ENCODE measurements at regions not wholly inside any gene's neighbourhood (a gene's known extent, or its start where the extent isn't known, plus 50 kb on each side); places are given as distances from the start of the nearest gene placed in this dataset.

DNA sequence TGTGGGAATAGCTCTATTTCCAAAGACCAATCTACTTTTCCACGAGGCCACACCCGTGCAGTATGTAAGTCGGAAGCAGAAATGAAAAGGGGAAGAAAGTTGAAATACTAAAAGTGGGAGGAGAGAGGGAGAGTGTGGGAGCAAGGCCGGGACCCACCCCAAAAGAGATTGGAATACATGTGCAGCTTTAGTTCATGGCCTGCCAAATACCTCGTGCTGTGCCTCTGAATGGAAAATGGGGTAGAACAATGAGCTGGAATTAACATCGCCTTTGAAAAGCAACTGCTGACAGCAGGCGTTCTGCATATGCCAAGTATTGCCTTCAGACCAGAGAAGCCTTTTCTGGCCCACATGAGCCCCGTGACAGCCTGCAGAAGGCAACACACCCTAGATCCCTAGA lies 155.6 kb downstream of the CD83 start:
- Mint-ChIP-seq H3K27me3 (no peaks in the 10 kb centered on the region), H3K4me3 (no peak overlapping the region), H3K9me3 (peaks cover 0 to 12% of the 10 kb centered on the region in 2 donors), H3K27ac (peak overlapping the region in 1 of 2 donors; percentile 16), H3K4me1 (peaks cover 61% of the 10 kb centered on the region)
- DNase-seq, result no peak
- no peak for ATAC-seq

DNA sequence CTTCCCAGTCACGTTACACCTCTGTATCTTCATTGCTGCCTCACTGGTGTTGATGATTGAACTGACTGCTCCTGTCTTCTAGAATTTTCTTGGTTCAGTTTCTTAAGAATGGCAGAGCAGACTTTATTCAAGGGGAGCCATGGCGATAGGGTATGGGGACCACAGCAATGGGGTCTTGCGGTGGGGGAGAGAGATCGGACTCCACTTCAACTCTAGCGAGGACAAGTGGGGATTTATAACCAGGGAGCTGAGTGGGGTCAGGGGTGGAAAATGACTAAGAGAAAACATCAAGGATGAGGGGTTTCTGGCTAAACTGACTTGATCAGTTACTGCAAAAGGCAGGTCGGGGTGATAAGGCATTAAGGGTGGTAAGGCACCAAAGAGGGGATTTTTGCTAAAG lies 156.4 kb downstream of the CD83 start:
- peaks cover 64% of the 10 kb centered on the region for H3K4me1 Mint-ChIP-seq
- ATAC-seq (no peak), DNase-seq (no peak)
- H3K9me3 Mint-ChIP-seq, result peaks cover 0 to 12% of the 10 kb centered on the region in 2 donors
- H3K27me3 Mint-ChIP-seq, result no peaks in the 10 kb centered on the region
- H3K4me3 Mint-ChIP-seq, result no peak overlapping the region
- H3K27ac Mint-ChIP-seq, result no peak overlapping the region

DNA sequence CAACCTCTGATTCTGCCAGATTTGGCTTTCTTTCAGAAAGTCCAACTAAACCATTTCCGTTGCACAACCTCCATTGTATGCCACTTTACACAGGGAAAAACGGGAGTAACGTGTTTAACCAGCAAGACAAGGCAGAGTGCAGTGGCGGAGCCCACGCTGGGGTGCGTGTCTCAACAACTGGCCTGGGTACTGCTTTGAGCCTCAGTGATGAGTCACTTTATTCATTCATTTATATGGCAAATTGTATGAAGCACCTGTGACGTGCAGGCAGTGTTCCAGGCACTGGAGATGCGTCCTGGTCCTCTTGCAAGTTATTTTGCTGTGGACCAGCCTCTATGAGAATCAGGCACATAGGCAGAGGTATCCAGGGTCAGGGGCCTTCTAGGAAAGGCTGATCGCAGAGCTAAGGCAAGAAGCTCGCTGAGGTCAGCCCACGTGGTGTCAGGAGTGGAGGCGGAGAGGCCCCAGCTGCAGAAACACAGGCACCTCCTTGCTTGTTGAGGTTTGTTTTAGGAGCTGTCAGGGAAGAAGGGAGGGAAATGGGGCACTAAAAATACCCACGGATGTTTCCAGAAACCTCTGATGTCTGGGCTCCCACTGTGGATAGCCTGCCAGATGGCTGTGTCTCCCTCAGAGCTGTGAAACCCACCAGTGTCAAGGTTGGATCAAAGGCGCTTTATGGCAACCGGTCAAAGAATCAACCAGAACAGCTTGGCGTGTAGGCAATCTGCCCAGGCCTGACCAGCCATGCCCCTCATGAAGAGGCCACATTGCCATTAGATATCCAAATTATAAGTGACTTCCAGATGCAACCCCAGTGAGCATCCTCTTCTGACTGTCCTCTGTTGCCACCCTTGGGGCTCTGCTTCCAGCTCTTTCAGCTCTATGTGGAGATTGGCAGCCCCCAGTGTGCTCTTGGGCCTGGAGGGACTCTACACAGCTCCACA lies 157.2 kb downstream of the CD83 start:
- Mint-ChIP-seq H3K4me1 (peaks cover 63% of the 10 kb centered on the region), H3K27me3 (no peaks in the 10 kb centered on the region), H3K4me3 (peak overlapping the region in 1 of 2 donors; percentile 25), H3K27ac (peak overlapping the region; percentile 63 to 79), H3K9me3 (peaks cover 0 to 12% of the 10 kb centered on the region in 2 donors)
- ATAC-seq, result no peak
- DNase-seq, result no peak

DNA sequence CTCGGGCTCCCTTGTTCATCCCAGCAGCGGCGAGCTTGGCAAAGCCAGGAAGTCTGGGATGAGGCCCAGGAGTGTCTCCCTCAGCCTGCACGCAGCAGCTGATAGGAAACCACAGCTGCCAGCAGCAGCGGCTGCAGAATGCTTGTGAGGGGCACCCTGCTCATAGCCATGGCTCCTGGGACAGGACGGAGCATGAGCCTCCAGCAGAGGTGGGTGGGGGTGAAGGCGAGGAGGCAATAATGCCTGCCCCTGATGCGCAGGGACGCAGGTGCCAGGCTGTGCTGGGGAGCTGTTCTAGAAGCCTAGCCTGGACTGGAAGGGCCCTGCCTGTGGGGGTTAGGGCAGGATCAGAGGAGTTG lies 157.9 kb downstream of the CD83 start:
- peak overlapping the region in 1 of 2 donors; percentile 25 for H3K4me3 Mint-ChIP-seq
- H3K4me1 Mint-ChIP-seq, result peaks cover 57% of the 10 kb centered on the region

DNA sequence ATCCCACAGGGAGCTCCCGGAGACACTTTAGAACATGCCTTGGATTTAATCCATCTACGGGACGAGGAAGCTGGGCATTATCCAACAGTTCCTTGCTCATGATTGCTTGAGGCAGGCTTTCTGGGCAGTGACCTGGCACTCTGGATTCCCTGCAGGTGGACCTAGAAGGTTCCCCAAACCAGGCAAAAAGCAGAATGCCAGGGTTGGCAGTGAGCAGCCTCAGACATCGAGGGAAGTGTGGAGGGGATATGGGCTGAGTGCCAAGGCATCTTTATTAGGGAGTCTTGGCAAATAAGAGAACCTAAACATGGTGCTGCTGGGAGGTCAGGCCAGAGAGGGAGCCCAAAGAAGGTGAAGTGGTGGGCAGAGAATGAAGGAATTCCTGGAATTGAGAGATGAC lies 158.5 kb downstream of the CD83 start:
- peaks cover 0 to 12% of the 10 kb centered on the region in 2 donors for H3K9me3 Mint-ChIP-seq
- H3K4me3 Mint-ChIP-seq, result peak overlapping the region in 1 of 2 donors; percentile 6
- H3K27ac Mint-ChIP-seq, result peak overlapping the region in 1 of 2 donors; percentile 30
- no peak for ATAC-seq
- H3K27me3 Mint-ChIP-seq, result no peaks in the 10 kb centered on the region
- H3K4me1 Mint-ChIP-seq, result peaks cover 51% of the 10 kb centered on the region
- DNase-seq, result no peak

More for the DNA sequence above, 157.9 kb downstream of the CD83 start:
- peaks cover 0 to 12% of the 10 kb centered on the region in 2 donors for H3K9me3 Mint-ChIP-seq
- no peak for DNase-seq
- H3K27ac Mint-ChIP-seq, result no peak overlapping the region
- no peaks in the 10 kb centered on the region for H3K27me3 Mint-ChIP-seq
- ATAC-seq, result no peak

DNA sequence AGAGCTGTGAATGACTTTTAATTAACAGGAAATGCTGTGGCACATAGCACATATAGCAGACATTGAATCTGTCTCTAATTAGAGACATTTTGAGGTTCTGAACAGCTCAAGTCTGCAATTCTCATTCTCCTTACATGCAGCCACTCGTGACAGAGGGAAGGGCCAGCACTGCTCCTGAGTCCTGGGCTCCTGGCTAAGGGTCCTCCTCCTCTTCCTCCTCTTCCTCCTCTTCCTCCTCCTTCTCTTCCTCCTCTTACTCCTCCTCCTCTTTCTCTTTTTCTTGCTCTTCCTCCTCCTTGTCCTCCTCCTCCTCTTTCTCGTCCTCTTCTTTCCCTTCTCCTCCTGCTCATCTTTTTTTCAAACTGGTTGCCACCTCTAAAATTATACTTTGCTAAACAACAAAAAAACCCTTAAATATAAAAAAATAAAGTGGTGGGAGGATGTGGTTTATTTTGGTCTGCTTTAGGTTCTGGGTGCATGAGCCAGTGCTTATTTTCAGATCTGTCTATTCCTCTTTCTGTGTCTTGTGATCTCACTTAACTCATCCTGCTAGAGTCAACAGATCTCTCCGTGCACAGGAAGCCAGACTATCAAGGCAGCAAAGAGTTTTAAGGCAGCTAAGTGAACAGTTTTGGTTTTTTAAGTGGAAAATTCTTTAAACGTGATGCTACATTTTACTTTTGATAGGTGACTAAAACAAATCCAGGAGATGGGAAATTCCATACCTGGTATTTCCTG lies 159.3 kb downstream of the CD83 start:
- peak; percentile 93 for ATAC-seq
- H3K27me3 Mint-ChIP-seq, result no peaks in the 10 kb centered on the region
- DNase-seq, result no peak
- peaks cover 45% of the 10 kb centered on the region for H3K4me1 Mint-ChIP-seq
- H3K27ac Mint-ChIP-seq, result peak overlapping the region; percentile 19 to 88
- H3K4me3 Mint-ChIP-seq, result peak overlapping the region; percentile 21 to 27
- H3K9me3 Mint-ChIP-seq, result peaks cover 0 to 12% of the 10 kb centered on the region in 2 donors

DNA sequence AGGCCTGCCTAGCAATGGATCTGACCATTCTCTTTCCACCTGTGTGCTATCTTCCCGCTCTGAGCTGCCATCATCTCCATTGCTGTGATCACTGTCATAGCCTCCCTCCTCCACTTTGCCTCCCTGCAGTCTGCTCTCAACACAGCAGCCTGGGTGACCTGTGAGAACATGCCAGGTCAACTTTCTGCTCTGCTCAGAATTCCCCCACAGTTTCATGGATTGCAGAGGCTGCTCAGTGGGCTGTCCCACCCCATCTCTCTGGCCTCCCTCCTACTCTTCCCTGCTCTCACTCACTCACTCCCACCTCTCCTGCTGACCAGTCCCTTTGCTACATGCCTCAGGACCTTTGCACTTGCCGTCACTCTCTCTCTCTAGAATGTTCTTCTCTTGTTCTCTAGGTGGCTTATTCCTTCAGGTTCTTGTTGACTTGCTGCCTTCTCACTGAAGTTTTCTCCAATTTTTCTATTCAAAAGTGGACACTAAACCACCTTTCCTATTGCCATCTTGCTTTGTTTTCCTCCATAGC lies 159.9 kb downstream of the CD83 start:
- peak overlapping the region; percentile 27 to 46 for H3K4me3 Mint-ChIP-seq
- H3K9me3 Mint-ChIP-seq, result peaks cover 0 to 8% of the 10 kb centered on the region in 2 donors
- peak overlapping the region in 1 of 2 donors; percentile 35 for H3K27ac Mint-ChIP-seq
- peaks cover 45% of the 10 kb centered on the region for H3K4me1 Mint-ChIP-seq
- H3K27me3 Mint-ChIP-seq, result no peaks in the 10 kb centered on the region
- no peak for DNase-seq
- peak; percentile 59 for ATAC-seq

DNA sequence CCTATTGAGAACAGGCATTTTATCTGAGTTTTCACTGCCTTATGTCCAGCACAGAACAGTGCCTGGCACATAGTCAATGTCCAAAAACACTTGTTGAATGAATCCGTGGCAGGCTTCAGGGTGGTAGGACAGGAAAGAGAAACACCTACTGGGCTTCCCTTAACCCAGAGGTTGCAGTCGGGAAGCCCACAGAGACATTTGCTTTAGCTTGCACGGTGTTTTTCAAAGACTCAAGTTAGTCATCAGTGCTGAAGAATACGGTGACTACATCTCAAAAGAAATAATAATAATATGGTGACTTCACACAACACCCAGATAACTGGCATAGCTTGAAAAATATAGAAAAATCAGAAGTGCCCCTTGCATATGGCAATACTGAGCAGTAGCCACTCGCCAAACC lies 160.4 kb downstream of the CD83 start:
- Mint-ChIP-seq H3K9me3 (peaks cover 0 to 3% of the 10 kb centered on the region in 2 donors), H3K27ac (peak overlapping the region; percentile 35 to 71), H3K4me1 (peaks cover 45% of the 10 kb centered on the region), H3K27me3 (no peaks in the 10 kb centered on the region), H3K4me3 (peak overlapping the region; percentile 27 to 46)
- ATAC-seq, result no peak
- DNase-seq, result no peak

DNA sequence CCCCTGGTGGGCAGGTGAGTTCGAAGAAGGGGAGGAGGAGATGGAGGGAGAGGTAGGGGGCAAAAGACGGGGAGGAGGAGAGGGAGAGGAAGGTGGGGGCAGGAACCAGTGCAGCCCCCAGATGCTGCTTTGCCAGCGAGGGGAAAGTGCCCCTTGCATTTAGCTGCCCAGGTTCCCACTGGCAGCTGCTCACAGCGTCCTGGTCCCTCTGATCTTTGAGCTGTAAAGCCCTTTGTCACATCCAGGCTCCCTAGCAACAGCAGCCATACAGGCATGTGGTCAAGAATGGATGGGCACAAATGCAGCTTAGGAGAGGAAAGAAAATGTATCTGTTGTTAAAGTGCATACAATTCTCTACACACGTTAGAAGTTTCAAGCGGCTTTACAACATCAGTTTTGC lies 160.9 kb downstream of the CD83 start:
- H3K27me3 Mint-ChIP-seq, result no peaks in the 10 kb centered on the region
- H3K9me3 Mint-ChIP-seq, result no peaks in the 10 kb centered on the region
- DNase-seq, result no peak
- ATAC-seq, result no peak
- peak overlapping the region in 1 of 2 donors; percentile 71 for H3K27ac Mint-ChIP-seq
- H3K4me3 Mint-ChIP-seq, result no peak overlapping the region
- H3K4me1 Mint-ChIP-seq, result peaks cover 45% of the 10 kb centered on the region

DNA sequence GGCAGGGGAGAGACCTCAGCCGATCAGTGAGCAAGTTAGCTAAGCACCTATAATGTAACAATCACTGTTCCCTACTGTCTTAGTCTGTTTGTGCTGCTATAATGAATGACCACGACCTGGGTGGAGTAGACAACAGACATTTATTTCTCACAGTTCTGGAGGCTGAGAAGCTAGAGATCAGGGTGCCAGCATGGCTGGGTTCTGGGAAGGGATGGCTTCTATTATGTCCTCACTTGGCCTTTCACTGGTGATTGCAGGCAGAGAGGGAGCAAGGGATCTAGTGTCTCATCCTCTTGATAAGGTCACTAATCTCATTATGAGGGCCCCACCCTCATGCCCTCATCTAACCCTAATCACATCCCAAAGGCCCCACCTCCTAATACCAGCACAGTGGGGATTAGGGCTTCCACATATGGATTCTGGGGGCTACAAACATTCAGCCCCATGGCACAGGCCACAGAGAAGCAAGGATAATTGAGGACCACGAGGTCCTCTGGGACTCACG lies 162.5 kb downstream of the CD83 start:
- DNase-seq, result no peak
- no peaks in the 10 kb centered on the region for H3K9me3 Mint-ChIP-seq
- H3K27me3 Mint-ChIP-seq, result no peaks in the 10 kb centered on the region
- no peak overlapping the region for H3K4me3 Mint-ChIP-seq
- H3K4me1 Mint-ChIP-seq, result peaks cover 35% of the 10 kb centered on the region
- no peak for ATAC-seq
- H3K27ac Mint-ChIP-seq, result no peak overlapping the region

DNA sequence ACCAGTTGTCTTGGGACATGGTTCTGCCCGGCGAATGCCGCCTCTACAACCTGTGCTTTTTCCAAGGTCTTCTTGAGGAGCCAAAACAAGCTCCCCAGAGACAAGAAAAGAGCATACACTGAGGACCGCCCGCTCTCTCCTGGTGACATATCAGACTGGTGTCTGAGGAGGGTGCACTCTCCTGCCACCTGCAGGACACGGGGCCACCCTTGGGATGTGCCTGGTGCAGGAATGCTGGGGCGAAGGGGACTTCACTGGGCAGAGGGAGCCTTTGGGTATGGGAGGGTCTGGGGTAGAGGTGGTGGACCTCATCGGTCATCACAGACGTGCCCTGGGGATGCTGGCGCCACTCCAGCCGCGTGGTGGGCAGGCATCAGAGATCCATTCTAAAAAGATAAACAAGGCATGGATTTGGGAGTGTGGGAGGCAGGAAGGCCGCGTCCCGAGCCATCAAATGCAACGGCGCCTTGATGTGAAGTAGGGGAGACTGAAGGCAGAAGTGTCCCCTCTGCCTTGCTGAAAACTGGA lies 163.3 kb downstream of the CD83 start:
- DNase-seq (no peak), ATAC-seq (no peak)
- H3K4me3 Mint-ChIP-seq, result no peak overlapping the region
- no peaks in the 10 kb centered on the region for H3K27me3 Mint-ChIP-seq
- H3K27ac Mint-ChIP-seq, result no peak overlapping the region
- no peaks in the 10 kb centered on the region for H3K9me3 Mint-ChIP-seq
- peaks cover 27% of the 10 kb centered on the region for H3K4me1 Mint-ChIP-seq

DNA sequence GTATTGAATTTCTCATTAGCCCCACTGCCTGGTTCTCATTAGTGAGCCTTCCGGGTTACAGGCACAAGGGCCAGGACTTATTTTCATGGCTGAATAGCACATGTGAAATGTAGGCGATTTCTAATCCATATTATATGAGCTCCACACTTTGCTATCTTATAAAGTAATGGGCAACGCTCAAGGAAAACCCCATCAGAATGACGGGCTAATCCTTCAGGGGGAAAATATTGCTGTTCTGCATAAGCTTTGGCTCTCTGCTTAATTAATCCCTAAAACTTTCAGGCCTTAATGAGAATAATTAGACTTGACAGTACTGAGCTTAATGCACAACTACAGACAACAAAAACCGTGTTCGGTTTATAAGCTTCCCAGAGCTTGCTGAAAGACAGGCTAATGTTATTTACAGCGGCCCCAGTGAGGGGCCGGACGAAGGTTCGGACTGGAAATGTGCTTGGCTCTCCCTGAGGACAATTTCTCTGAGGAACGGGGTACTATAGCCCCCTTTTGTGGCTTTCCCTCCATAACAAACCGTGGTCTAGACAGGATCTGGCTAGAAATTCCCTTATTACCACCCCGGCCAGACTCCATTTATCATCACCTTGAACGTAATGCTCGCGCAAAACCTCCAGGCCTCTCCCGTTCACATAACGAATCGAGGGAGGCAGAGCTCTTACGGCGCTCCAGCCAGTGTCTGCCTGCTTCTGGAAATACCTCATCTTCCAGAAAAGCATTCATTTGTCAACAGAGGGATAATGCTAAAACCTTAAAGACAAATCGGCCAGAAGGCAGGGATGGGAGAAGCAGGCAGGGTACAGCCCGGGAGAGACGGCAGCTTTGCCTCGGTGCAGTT lies 164.5 kb downstream of the CD83 start:
- H3K27ac Mint-ChIP-seq, result no peak overlapping the region
- no peak overlapping the region for H3K4me3 Mint-ChIP-seq
- H3K27me3 Mint-ChIP-seq, result no peaks in the 10 kb centered on the region
- ATAC-seq (no peak), DNase-seq (no peak)
- H3K4me1 Mint-ChIP-seq, result peaks cover 15% of the 10 kb centered on the region
- H3K9me3 Mint-ChIP-seq, result no peaks in the 10 kb centered on the region

DNA sequence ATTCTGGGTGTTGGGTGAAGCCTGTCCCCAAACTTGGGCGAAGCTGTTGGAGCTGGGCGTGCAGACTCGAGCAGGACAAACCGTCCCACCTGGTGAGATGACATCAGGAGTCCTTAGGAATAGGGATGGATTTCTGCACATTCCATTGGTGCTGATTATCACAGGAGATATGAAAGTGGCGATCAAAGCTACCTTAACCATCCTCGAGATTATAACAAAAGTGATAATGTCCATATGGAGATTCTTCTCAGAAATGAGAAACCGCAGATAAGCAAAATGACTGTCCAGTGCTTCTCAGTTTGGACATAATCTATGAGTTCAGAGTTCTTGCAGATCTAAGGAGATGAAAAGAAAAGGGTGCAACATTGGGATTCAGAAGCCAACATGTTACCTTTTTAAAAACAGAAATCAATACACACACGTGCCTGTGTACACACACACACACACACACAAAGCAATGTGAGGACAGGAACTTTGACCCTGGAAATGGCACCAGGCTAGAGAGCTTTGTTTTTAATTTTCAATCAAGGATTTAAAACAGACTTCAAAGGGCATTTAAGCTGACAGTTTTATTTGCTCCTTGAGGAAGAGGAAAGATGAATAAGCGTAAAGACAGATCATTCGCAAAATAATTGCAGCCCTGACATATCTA lies 165.4 kb downstream of the CD83 start:
- Mint-ChIP-seq H3K4me3 (no peak overlapping the region), H3K9me3 (no peaks in the 10 kb centered on the region), H3K4me1 (peaks cover 6% of the 10 kb centered on the region), H3K27ac (no peak overlapping the region), H3K27me3 (no peaks in the 10 kb centered on the region)
- ATAC-seq (no peak), DNase-seq (no peak)

DNA sequence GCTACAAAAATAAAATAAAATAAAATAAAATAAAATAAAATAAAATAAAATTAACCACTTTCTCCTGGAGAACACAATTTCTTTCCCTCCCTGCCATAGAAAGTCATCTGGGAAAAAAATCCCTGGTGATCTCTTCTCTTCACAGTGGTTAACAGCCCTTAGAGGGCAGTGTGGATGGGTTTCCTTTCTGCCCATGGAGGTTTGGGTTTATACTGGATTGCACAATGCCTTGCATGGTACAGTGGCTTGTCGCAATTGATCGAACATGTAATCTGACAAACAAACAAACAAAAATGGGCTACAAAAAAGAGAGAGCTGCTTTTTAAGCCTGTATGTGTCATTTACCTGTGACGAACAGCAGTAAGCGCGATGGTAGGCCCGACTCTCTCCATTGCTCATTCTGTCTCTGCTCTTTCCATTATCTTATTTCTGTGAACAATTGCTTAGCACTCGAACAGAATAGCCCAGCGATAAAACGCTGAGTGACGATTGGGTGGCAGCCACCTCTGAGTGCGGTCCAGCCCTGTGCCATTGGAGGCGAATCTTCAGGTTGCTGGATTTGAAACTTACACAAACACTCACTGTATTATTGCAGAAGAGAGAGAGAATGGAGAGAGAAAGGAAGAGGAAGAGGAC lies 166.1 kb downstream of the CD83 start:
- no peaks in the 10 kb centered on the region for H3K4me1 Mint-ChIP-seq
- H3K4me3 Mint-ChIP-seq, result no peak overlapping the region
- no peaks in the 10 kb centered on the region for H3K9me3 Mint-ChIP-seq
- H3K27me3 Mint-ChIP-seq, result no peaks in the 10 kb centered on the region
- peak overlapping the region in 1 of 2 donors; percentile 29 for H3K27ac Mint-ChIP-seq
- ATAC-seq, result no peak
- DNase-seq, result no peak

Data from stimulated activated naive CD8-positive, alpha-beta T cell treated with anti-CD3 and anti-CD28 coated beads, Interleukin-15, amount 100 ng/mL, for 72 hours (primary cell).